GM20000 (cell line): ENCODE measurements at regions not wholly inside any gene's neighbourhood (a gene's known extent, or its start where the extent isn't known, plus 50 kb on each side); places are given as distances from the start of the nearest gene placed in this dataset.
"Not testable (repeated sequence)": the region's sequence is repeated elsewhere in the genome, so short reads cannot be mapped to it uniquely, and the experiment has no call there.

ENCODE experiments used
- DNase-seq: peaks from one replicate; pipeline ENCODE4 v3.0.0; 2012; ENCODE audit warnings: low spot score
- TF ChIP-seq, protein P1 (sequence below): IDR thresholded peaks from 2 replicates; pipeline ENCODE4 v1.5.1; 2012; ENCODE audit warnings: mild to moderate bottlenecking, control low read depth; ENCODE audit errors: extremely low read depth, missing control alignments

- no peak for DNase-seq
- TF ChIP-seq, protein P1, sequence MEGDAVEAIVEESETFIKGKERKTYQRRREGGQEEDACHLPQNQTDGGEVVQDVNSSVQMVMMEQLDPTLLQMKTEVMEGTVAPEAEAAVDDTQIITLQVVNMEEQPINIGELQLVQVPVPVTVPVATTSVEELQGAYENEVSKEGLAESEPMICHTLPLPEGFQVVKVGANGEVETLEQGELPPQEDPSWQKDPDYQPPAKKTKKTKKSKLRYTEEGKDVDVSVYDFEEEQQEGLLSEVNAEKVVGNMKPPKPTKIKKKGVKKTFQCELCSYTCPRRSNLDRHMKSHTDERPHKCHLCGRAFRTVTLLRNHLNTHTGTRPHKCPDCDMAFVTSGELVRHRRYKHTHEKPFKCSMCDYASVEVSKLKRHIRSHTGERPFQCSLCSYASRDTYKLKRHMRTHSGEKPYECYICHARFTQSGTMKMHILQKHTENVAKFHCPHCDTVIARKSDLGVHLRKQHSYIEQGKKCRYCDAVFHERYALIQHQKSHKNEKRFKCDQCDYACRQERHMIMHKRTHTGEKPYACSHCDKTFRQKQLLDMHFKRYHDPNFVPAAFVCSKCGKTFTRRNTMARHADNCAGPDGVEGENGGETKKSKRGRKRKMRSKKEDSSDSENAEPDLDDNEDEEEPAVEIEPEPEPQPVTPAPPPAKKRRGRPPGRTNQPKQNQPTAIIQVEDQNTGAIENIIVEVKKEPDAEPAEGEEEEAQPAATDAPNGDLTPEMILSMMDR = no peak
These were observed 718.2 kb downstream of the SEMA5A start for GRCh38 chr5:8827696-8828095.

- DNase-seq = no peak
- TF ChIP-seq, protein P1 = no peak
These were observed 717.1 kb downstream of the SEMA5A start for GRCh38 chr5:8828596-8829322.

DNA sequence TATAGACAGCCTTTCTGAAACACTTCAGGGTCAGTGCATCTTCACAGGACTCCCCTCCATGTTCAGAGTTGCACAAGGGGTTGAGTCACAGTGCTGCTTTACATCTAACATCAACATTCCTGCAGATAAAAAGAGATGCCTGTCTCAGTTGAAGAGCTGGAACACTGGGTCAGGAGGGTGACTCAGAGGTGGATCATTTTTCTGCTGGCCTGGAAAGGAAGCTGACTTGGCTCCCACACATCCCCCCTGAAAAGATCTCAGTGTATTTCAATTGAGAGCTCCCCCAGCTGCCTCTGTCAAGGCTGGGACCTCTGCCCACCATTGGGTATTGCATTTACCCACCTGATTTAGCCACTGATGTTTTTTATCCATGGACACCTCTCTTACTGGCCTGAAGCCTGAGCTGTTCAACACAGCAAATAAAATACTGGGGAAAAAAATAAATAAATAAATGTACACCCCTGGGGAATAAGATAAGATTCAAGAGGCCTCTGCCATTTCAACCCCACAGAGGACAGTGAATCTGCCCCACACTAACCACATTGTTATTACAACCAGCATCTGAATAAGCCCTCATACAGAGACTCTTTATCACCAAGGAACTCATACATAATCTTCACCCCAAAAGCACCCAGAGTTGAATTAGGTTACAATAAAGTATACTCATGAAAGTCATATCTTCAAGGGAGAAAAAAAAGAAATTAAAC lies 716.4 kb downstream of the SEMA5A start:
- TF ChIP-seq, protein P1 = no peak
- DNase-seq = no peak

GRCh38 chr5:8831251-8831650 lies 714.6 kb downstream of the SEMA5A start:
- DNase-seq = no peak
- TF ChIP-seq, protein P1 = no peak

DNA sequence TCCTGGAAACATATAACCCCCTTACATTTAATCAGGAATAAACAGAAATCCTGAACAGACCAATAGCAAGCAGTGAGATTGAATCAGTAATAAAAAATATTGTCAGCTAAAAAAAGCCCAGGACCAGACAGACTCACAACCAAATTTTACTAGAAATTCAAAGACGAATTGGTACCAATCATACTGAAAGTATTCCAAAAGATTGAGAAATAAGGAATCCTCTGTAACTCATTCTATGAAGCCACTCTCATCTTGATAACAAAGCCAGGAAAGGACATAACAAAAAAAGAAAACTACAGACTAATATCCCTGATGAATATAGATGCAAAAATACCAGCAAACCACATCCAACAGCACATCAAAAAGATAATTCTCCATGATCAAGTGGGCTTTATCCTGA lies 714.0 kb downstream of the SEMA5A start:
- DNase-seq = no peak
- TF ChIP-seq, protein P1 = no peak

- TF ChIP-seq, protein P1 = no peak
These were observed 706.4 kb downstream of the SEMA5A start for GRCh38 chr5:8839361-8840055.

DNA sequence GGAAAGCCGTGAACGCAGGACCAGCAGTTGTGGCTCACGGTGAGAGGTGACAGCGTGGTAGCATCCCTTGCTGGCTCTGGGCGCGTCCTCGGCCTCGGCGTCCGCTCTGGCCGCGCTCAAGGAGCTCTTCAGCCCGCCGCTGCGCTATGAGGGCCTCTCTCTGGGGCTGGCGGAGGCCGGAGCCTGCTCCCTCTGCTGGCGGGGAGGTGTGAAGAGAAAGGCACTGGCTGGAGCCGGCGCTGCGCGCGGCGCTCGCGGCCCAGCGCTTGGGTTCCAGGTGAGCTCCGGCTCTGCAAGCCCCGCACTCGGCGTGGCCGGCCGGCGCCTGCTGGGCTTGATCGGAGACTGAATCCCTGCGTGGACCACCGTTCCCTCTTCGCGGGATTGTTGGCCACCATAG lies 705.6 kb downstream of the SEMA5A start:
- TF ChIP-seq, protein P1 = no peak
- DNase-seq = no peak

More at GRCh38 chr5:8839361-8840055, 706.4 kb downstream of the SEMA5A start:
- no peak for DNase-seq

- DNase-seq = not testable (repeated sequence)
These were observed 705.1 kb downstream of the SEMA5A start for GRCh38 chr5:8840746-8841145.
